ENCODE measurements at regions not wholly inside any gene's neighbourhood (a gene's known extent, or its start where the extent isn't known, plus 50 kb on each side); places are given as distances from the start of the nearest gene placed in this dataset.

DNA sequence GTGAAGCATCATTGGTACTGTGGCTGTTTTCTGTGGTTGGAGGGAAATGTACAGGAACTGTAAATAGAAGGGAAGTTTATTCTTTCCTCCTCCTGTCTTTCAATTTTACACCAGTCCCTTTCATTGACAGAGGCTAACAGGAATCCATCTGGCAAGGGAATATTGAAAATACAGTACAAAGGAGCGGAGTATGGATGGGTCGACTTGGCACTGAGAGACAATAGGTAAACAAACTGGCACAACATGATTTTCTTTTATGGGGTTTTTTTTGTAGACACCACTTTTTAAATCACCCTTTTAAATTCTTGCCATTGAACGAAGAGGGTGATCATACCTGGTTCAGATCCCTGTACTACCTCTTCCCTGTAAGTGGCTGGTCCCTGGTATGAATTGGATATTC is 341.3 kb downstream of the RWDD3 start:
- Mint-ChIP-seq H3K9me3 (ENCODE audit: unreplicated experiment) (no peaks in the 10 kb centered on the region), H3K36me3 (ENCODE audit: unreplicated experiment) (peaks cover 12% of the 10 kb centered on the region), H3K27me3 (ENCODE audit: unreplicated experiment) (no peaks in the 10 kb centered on the region), H3K4me1 (ENCODE audit: low read depth, unreplicated experiment) (no peaks in the 10 kb centered on the region), H3K27ac (ENCODE audit: unreplicated experiment) (no peak overlapping the region), H3K4me3 (ENCODE audit: unreplicated experiment) (no peak overlapping the region)
- no peak for DNase-seq
- TF ChIP-seq, protein P1, sequence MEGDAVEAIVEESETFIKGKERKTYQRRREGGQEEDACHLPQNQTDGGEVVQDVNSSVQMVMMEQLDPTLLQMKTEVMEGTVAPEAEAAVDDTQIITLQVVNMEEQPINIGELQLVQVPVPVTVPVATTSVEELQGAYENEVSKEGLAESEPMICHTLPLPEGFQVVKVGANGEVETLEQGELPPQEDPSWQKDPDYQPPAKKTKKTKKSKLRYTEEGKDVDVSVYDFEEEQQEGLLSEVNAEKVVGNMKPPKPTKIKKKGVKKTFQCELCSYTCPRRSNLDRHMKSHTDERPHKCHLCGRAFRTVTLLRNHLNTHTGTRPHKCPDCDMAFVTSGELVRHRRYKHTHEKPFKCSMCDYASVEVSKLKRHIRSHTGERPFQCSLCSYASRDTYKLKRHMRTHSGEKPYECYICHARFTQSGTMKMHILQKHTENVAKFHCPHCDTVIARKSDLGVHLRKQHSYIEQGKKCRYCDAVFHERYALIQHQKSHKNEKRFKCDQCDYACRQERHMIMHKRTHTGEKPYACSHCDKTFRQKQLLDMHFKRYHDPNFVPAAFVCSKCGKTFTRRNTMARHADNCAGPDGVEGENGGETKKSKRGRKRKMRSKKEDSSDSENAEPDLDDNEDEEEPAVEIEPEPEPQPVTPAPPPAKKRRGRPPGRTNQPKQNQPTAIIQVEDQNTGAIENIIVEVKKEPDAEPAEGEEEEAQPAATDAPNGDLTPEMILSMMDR (IDR thresholded peaks at IDR 0.05; ENCODE audit: partially characterized antibody, unreplicated experiment), result no peak

DNA sequence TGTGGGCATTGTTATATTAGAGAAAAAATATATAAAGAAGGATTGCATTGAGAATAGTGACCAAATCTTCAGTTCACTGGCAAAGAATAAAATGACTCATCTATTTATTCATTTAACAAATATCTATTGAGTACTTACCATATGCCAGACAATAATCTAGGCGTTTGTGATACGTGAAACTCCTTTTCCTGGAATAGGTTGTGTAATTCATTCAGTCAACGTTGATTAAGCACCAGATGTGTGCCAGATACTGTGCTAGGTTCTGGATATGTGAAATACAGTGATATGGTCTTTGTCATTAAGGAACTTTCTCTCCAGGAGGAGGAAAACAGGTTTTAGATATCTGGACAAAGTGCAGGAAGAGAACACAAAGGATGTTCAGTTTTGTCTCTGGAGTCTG is 344.5 kb downstream of the RWDD3 start:
- Mint-ChIP-seq H3K27me3 (ENCODE audit: unreplicated experiment) (no peaks in the 10 kb centered on the region), H3K4me3 (ENCODE audit: unreplicated experiment) (no peak overlapping the region), H3K4me1 (ENCODE audit: low read depth, unreplicated experiment) (peaks cover 11% of the 10 kb centered on the region), H3K27ac (ENCODE audit: unreplicated experiment) (no peak overlapping the region), H3K9me3 (ENCODE audit: unreplicated experiment) (no peaks in the 10 kb centered on the region), H3K36me3 (ENCODE audit: unreplicated experiment) (peaks cover 12% of the 10 kb centered on the region)
- TF ChIP-seq, protein P1 (IDR thresholded peaks at IDR 0.05; ENCODE audit: partially characterized antibody, unreplicated experiment), result no peak
- DNase-seq, result no peak

DNA sequence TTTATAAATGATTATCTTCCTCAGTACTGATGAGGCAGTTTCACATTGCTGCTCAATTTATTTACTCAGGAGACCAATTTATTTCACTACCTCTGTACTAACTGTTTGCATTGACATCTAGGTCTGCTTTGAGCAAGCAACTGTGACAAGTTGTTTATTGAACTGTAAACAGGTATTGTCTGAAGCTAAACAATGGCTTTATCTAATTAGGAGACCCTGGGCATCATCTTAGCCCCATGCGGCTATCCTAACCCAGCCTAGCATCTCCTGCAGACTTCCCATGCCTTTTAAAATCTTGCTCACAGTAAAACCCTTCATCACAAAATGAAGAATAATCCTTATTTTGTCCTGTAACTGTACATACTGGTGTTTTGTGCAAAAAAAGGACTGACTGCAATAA is 348.2 kb downstream of the RWDD3 start:
- H3K27ac Mint-ChIP-seq (ENCODE audit: unreplicated experiment), result peak overlapping the region; percentile 31
- peaks cover 4% of the 10 kb centered on the region for H3K36me3 Mint-ChIP-seq (ENCODE audit: unreplicated experiment)
- TF ChIP-seq, protein P1 (IDR thresholded peaks at IDR 0.05; ENCODE audit: partially characterized antibody, unreplicated experiment), result no peak
- no peaks in the 10 kb centered on the region for H3K27me3 Mint-ChIP-seq (ENCODE audit: unreplicated experiment)
- no peaks in the 10 kb centered on the region for H3K9me3 Mint-ChIP-seq (ENCODE audit: unreplicated experiment)
- DNase-seq, result no peak
- peaks cover 19% of the 10 kb centered on the region for H3K4me1 Mint-ChIP-seq (ENCODE audit: low read depth, unreplicated experiment)
- no peak overlapping the region for H3K4me3 Mint-ChIP-seq (ENCODE audit: unreplicated experiment)

DNA sequence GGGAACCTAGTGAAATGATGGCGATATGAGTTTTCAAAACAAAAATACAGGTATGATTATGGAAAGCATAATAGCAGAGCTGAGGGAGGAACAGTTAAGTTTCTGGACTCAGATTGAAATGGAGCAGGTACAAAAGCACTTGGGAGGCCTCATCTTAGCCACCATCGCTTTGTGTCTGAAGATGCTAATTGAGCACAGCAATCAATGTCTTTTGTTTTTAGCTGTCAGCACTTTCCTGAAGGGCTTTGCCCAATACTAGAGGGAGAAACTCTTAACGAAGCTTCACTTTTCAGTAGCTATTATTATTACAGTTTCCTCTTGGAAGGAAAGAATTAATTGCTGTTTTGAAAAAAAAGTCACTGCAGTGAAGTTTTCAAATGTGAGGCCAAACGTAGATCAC is 348.7 kb downstream of the RWDD3 start:
- H3K4me3 Mint-ChIP-seq (ENCODE audit: unreplicated experiment), result no peak overlapping the region
- DNase-seq, result no peak
- H3K9me3 Mint-ChIP-seq (ENCODE audit: unreplicated experiment), result no peaks in the 10 kb centered on the region

DNA sequence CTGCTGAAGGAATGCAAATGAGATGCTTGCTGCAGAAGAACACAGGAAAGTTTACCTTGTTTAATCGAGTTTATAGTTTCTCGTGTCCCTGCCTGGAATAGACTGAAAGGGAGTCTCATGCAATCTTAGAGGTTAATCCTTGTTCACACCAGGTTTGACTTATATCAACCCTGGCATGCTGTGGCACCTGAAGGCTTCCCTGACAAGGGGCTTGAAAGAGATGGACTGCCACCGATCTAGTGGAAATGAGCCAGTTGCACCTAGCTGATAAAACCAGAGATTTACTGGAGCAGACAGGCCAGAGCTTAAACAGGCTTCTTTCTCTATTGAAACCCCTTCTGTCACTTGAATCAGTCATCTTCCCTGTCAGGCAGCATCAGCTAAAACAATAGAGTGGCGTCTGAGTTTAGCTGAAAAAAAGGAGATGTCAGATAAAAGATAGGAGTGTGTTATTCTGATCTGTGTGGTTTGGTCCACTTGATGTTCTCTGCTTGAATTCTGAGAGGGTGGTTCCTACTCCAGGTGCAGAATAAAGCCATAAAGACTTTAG is 349.7 kb downstream of the RWDD3 start:
- peak overlapping the region; percentile 87 for H3K27ac Mint-ChIP-seq (ENCODE audit: unreplicated experiment)
- DNase-seq, result no peak

More for the DNA sequence above, 348.7 kb downstream of the RWDD3 start:
- TF ChIP-seq, protein P1 (IDR thresholded peaks at IDR 0.05; ENCODE audit: partially characterized antibody, unreplicated experiment), result no peak
- H3K4me1 Mint-ChIP-seq (ENCODE audit: low read depth, unreplicated experiment), result peaks cover 19% of the 10 kb centered on the region
- H3K27me3 Mint-ChIP-seq (ENCODE audit: unreplicated experiment), result no peaks in the 10 kb centered on the region
- H3K36me3 Mint-ChIP-seq (ENCODE audit: unreplicated experiment), result peaks cover 4% of the 10 kb centered on the region
- H3K27ac Mint-ChIP-seq (ENCODE audit: unreplicated experiment), result peak overlapping the region; percentile 31

More for the DNA sequence above, 349.7 kb downstream of the RWDD3 start:
- TF ChIP-seq, protein P1 (IDR thresholded peaks at IDR 0.05; ENCODE audit: partially characterized antibody, unreplicated experiment), result no peak
- Mint-ChIP-seq H3K27me3 (ENCODE audit: unreplicated experiment) (no peaks in the 10 kb centered on the region), H3K9me3 (ENCODE audit: unreplicated experiment) (no peaks in the 10 kb centered on the region), H3K36me3 (ENCODE audit: unreplicated experiment) (peaks cover 4% of the 10 kb centered on the region), H3K4me3 (ENCODE audit: unreplicated experiment) (peak overlapping the region; percentile 10), H3K4me1 (ENCODE audit: low read depth, unreplicated experiment) (peaks cover 19% of the 10 kb centered on the region)
